GM12891 (cell line): ENCODE measurements at regions not wholly inside any gene's neighbourhood (a gene's known extent, or its start where the extent isn't known, plus 50 kb on each side); places are given as distances from the start of the nearest gene placed in this dataset.

ENCODE experiments used
- PAX5 ChIP-seq: IDR thresholded peaks from 2 replicates; pipeline ENCODE4 v1.6.1; 2011; ENCODE audit warnings: low read length, moderate library complexity, mild to moderate bottlenecking; ENCODE audit not compliant: insufficient read depth, severe bottlenecking
- POLR2AphosphoS5 ChIP-seq: IDR thresholded peaks from 2 replicates; pipeline ENCODE4 v1.6.1; 2011; ENCODE audit warnings: low read depth, low read length, control low read depth

DNA sequence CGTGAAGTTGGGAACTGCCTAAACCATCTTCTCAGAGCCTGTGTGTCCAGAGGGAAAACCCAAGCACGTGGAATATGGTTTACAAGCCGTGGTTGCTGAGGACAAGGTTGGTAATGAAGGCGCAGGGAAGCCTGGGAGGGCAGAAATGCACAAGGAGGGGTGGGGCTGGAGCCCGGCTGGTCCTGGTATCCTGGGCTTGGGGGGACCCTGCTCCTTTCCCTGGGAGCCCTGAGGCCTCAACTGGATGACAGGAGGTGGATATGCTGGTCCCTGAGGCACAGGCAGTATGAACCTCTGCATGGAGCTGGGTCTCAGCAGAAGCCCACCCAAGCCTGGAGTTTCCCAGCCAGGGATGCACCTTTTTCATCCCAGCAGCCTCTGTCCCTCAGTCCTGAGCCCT lies 80.3 kb upstream of the RET start:
- no peak for TF ChIP-seq PAX5
- no peak for TF ChIP-seq POLR2AphosphoS5
